OCI-LY1 (cell line): ENCODE measurements at regions not wholly inside any gene's neighbourhood (a gene's known extent, or its start where the extent isn't known, plus 50 kb on each side); places are given as distances from the start of the nearest gene placed in this dataset.

Experiments used
- H2AFZ ChIP-seq: fragments of 200-600 bp; sonication (generic), shearing (Covaris generic); 2 replicates; pipeline ENCODE4 v1.6.0; 2014; ENCODE audit warnings: antibody characterized with exemption, mild to moderate bottlenecking, low read length
- H3F3A ChIP-seq: fragments of 200-600 bp; sonication (generic), shearing (Covaris generic); 2 replicates; pipeline ENCODE4 v1.6.0; 2014; ENCODE audit warnings: mild to moderate bottlenecking, antibody characterized with exemption, low read length, moderate library complexity; ENCODE audit not compliant: insufficient read depth
- H3K27ac ChIP-seq: fragments of 200-600 bp; sonication (generic); 2 replicates; pipeline ENCODE4 v1.5.1; 2014; ENCODE audit warnings: low read length, mixed run types, mild to moderate bottlenecking, low read depth; ENCODE audit not compliant: poor library complexity, severe bottlenecking
- H3K27me3 ChIP-seq: fragments of 200-600 bp; sonication (generic); 2 replicates; pipeline ENCODE4 v1.6.0; 2014; ENCODE audit warnings: antibody characterized with exemption, mild to moderate bottlenecking, low read length, moderate library complexity; ENCODE audit not compliant: insufficient read depth
- H3K36me3 ChIP-seq: fragments of 200-600 bp; sonication (generic); 2 replicates; pipeline ENCODE4 v1.6.1; 2014; ENCODE audit warnings: mild to moderate bottlenecking, antibody characterized with exemption, low read length, moderate library complexity, mixed read lengths; ENCODE audit not compliant: insufficient read depth
- H3K4me1 ChIP-seq: fragments of 200-600 bp; sonication (generic); 2 replicates; pipeline ENCODE4 v1.5.1; 2014; ENCODE audit warnings: mild to moderate bottlenecking, low read length, moderate library complexity; ENCODE audit not compliant: insufficient read depth, severe bottlenecking
- H3K4me2 ChIP-seq: fragments of 200-600 bp; sonication (generic), shearing (Covaris generic); 2 replicates; pipeline ENCODE4 v1.6.1; 2014; ENCODE audit warnings: low read length
- H3K4me3 ChIP-seq: fragments of 200-600 bp; sonication (generic); 2 replicates; pipeline ENCODE4 v1.5.1; 2014; ENCODE audit warnings: low read length, low read depth, mild to moderate bottlenecking, mixed read lengths; ENCODE audit not compliant: poor library complexity, severe bottlenecking
- H3K79me2 ChIP-seq: fragments of 200-600 bp; shearing (Covaris generic); 2 replicates; pipeline ENCODE4 v1.6.1; 2016; ENCODE audit warnings: mixed run types, low read length, mixed read lengths; ENCODE audit not compliant: insufficient read depth
- H3K9ac ChIP-seq: fragments of 200-600 bp; sonication (generic), shearing (Covaris generic); 2 replicates; pipeline ENCODE4 v1.6.1; 2014; ENCODE audit warnings: mild to moderate bottlenecking, low read length, mixed read lengths
- H3K9me2 ChIP-seq: fragments of 200-600 bp; sonication (generic), shearing (Covaris generic); 2 replicates; pipeline ENCODE4 v1.6.1; 2014; ENCODE audit warnings: low read depth, mild to moderate bottlenecking, low read length, mixed read lengths
- H3K9me3 ChIP-seq: fragments of 200-600 bp; shearing (Covaris generic); 2 replicates; pipeline ENCODE4 v1.6.1; 2014; ENCODE audit warnings: low read length, mixed read lengths
- H4K20me1 ChIP-seq: fragments of 200-600 bp; sonication (generic), shearing (Covaris generic); 2 replicates; pipeline ENCODE4 v1.6.0; 2016; ENCODE audit warnings: mild to moderate bottlenecking, low read length; ENCODE audit not compliant: insufficient read depth
- EZH2 ChIP-seq: fragments of 200-600 bp; sonication (generic), shearing (Covaris generic); IDR thresholded peaks from 2 replicates; pipeline ENCODE4 v1.8.0; 2017; ENCODE audit warnings: borderline replicate concordance, mixed run types, mild to moderate bottlenecking, antibody characterized with exemption, low read length, moderate library complexity, mixed read lengths
- TF ChIP-seq, protein P1 (sequence below): fragments of 200-600 bp; sonication (generic), shearing (Covaris generic); IDR thresholded peaks from 2 replicates; pipeline ENCODE4 v1.5.1; 2017; ENCODE audit warnings: mild to moderate bottlenecking, antibody characterized with exemption, low read length, moderate library complexity, mixed read lengths

DNA sequence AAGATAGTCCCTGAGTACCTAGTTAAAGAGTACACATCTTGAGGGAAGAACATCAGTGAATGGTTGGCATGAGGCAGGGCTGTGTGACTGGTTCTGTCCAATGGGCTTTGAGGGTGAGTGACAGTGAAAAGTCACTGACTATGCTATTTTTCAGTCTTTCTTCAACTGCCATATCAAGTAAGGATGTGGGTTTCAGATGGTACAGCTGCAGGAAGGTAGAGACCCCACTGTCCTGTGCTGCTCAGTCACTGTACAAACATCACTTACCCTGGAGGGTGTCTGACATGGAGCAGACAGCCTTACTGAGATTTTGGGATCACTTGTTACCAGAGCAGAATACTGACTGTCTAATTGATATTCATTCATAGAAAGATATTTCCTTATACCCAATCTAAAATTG, 115.3 kb upstream of the ASCC3 start:
- Histone ChIP-seq H3K4me2 (no peak overlapping the region), H2AFZ (no peak overlapping the region), H4K20me1 (no peaks in the 10 kb centered on the region), H3K27me3 (no peaks in the 10 kb centered on the region), H3K79me2 (no peaks in the 10 kb centered on the region), H3K4me3 (no peak overlapping the region), H3K9me3 (no peaks in the 10 kb centered on the region), H3K27ac (no peak overlapping the region), H3K9ac (no peak overlapping the region), H3K36me3 (no peaks in the 10 kb centered on the region), H3F3A (no peaks in the 10 kb centered on the region), H3K9me2 (no peaks in the 10 kb centered on the region), H3K4me1 (no peaks in the 10 kb centered on the region)
- TF ChIP-seq EZH2, result no peak
- TF ChIP-seq, protein P1, sequence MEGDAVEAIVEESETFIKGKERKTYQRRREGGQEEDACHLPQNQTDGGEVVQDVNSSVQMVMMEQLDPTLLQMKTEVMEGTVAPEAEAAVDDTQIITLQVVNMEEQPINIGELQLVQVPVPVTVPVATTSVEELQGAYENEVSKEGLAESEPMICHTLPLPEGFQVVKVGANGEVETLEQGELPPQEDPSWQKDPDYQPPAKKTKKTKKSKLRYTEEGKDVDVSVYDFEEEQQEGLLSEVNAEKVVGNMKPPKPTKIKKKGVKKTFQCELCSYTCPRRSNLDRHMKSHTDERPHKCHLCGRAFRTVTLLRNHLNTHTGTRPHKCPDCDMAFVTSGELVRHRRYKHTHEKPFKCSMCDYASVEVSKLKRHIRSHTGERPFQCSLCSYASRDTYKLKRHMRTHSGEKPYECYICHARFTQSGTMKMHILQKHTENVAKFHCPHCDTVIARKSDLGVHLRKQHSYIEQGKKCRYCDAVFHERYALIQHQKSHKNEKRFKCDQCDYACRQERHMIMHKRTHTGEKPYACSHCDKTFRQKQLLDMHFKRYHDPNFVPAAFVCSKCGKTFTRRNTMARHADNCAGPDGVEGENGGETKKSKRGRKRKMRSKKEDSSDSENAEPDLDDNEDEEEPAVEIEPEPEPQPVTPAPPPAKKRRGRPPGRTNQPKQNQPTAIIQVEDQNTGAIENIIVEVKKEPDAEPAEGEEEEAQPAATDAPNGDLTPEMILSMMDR, result no peak

DNA sequence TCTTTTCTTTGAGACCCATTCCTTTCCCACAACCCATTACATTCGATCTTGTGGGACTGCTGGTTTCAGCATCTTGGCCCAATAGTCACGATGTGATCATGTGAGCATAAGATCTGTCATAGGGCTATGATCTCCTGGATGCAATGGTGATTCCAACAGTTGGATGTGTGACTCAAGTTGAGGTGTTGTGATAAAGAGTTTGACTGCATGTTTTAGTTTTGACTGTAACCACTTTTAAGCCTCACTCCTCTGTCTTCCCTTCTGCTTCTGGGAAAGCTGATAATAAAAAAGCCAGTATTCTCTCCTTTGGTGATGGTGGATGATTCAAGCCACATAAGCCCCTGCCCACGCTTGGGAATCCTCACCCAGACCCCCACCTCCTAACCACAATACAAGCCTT, 117.0 kb upstream of the ASCC3 start:
- H3K27ac ChIP-seq, result no peak overlapping the region
- H3F3A ChIP-seq, result no peaks in the 10 kb centered on the region
- no peaks in the 10 kb centered on the region for H3K79me2 ChIP-seq
- no peaks in the 10 kb centered on the region for H3K4me1 ChIP-seq
- no peak overlapping the region for H3K4me2 ChIP-seq
- no peaks in the 10 kb centered on the region for H3K9me3 ChIP-seq
- H3K9me2 ChIP-seq, result no peaks in the 10 kb centered on the region
- no peak overlapping the region for H3K4me3 ChIP-seq
- H2AFZ ChIP-seq, result no peak overlapping the region
- TF ChIP-seq EZH2, result no peak
- TF ChIP-seq, protein P1, result no peak
- no peaks in the 10 kb centered on the region for H4K20me1 ChIP-seq
- H3K36me3 ChIP-seq, result no peaks in the 10 kb centered on the region
- H3K27me3 ChIP-seq, result no peaks in the 10 kb centered on the region
- no peak overlapping the region for H3K9ac ChIP-seq

DNA sequence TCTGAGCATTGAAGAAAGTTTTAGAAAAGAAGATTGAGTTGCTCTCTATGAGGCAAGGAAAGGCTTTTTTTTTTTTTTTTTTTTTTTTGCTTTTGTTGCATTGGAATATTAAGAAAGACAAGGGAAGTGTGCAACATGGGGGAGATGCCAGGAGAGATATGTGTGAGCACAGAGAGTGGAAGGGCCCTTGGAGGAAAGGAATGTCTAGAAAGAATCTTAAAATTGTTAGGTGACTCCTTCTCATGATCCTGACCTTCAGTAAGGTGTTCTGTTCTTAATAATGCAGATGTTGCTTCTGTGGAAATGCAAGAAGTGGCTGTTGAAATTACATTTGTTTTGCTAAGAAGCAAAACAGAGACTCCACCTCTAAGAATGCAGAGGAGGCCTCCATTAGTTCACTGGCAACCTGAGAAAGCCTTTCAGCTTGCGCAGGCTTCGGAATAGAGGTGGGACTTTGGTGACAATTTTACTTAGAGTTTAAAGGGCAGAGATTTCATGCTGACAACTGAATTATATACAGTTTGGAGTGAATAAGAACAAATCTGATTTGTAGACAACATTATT, 118.0 kb upstream of the ASCC3 start:
- Histone ChIP-seq H3K4me1 (no peaks in the 10 kb centered on the region), H3K9me3 (no peaks in the 10 kb centered on the region), H3K36me3 (no peaks in the 10 kb centered on the region), H3K9ac (no peak overlapping the region), H3K4me2 (no peak overlapping the region), H3K27ac (no peak overlapping the region), H3K27me3 (no peaks in the 10 kb centered on the region), H4K20me1 (no peaks in the 10 kb centered on the region), H3K9me2 (no peaks in the 10 kb centered on the region), H3F3A (no peaks in the 10 kb centered on the region), H2AFZ (no peak overlapping the region), H3K4me3 (no peak overlapping the region), H3K79me2 (no peaks in the 10 kb centered on the region)
- TF ChIP-seq, protein P1, result no peak
- TF ChIP-seq EZH2, result no peak
